ENCODE measurements at regions not wholly inside any gene's neighbourhood (a gene's known extent, or its start where the extent isn't known, plus 50 kb on each side); places are given as distances from the start of the nearest gene placed in this dataset.

DNA sequence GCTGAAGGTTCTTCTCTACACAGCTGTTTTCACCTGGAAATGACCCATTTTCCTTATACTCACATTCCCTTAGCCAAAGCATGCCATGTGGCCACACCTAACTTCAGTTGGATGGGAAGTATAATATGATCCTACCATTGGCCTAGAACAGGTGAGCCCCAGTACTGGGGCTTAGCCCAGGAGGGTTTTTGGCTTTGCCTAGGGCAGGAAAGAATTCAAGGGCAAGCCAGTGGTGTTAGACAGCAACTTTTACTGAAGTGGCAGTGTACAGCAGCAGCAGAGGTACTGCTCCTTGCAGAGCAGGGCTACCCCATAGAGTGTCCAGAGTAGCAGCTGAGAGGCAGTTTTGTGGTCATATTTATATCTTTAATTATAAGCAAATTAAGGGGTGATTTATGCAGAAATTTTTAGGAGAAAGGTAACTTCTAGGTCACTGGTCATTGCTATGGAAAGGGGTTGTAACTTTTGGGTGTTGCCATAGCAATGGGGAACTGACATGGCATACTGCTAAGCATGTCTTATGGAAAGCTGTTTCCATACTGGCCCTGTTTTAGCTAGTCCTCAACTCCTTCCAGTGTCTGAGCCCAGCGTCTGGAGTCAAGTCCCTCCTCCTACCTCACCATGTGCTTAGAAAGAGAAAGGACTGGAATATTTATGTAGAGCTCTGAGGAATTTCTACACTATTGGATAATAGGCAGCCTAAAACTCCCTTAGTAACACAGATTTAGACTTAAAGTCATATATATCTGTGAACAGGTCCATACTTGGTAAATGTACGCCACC is 109.0 kb upstream of the DTNA start:
- no peak overlapping the region for H3K27ac ChIP-seq
- TF ChIP-seq, protein P1, sequence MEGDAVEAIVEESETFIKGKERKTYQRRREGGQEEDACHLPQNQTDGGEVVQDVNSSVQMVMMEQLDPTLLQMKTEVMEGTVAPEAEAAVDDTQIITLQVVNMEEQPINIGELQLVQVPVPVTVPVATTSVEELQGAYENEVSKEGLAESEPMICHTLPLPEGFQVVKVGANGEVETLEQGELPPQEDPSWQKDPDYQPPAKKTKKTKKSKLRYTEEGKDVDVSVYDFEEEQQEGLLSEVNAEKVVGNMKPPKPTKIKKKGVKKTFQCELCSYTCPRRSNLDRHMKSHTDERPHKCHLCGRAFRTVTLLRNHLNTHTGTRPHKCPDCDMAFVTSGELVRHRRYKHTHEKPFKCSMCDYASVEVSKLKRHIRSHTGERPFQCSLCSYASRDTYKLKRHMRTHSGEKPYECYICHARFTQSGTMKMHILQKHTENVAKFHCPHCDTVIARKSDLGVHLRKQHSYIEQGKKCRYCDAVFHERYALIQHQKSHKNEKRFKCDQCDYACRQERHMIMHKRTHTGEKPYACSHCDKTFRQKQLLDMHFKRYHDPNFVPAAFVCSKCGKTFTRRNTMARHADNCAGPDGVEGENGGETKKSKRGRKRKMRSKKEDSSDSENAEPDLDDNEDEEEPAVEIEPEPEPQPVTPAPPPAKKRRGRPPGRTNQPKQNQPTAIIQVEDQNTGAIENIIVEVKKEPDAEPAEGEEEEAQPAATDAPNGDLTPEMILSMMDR (IDR thresholded peaks at IDR 0.05): no peak
- 65 to 70% (median 67%) methylated on average over 2 of the region's 2 CpGs for WGBS, 3 donors
- DNase-seq: no peak
- no peaks in the 10 kb centered on the region for H3K27me3 ChIP-seq
- no peaks in the 10 kb centered on the region for H3K9me3 ChIP-seq
- intact Hi-C loops (cut with DNase I): no loop called here
- H3K4me3 ChIP-seq: no peak overlapping the region
- no peaks in the 10 kb centered on the region for H3K36me3 ChIP-seq
- H3K4me1 ChIP-seq (ENCODE audit: insufficient read depth): no peaks in the 10 kb centered on the region

DNA sequence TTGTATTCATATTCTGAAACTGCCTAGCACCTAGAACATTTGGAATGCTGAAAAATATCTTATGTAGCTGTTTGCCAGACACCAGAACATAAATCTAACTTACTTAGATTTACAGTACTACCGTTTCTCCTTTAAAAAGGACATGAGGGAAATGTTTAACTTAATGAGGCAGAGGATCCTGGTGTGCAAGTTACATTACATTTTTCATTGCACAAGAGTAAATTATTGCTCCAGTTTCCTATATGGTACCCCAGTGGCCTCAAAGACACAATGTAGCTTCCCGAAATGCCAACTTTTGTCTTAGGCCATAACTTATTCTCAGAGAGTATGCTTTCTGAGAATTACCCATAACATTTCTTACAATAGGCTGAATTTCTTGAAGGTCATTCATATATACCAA is 105.5 kb upstream of the DTNA start:
- H3K4me1 ChIP-seq (ENCODE audit: insufficient read depth): no peaks in the 10 kb centered on the region
- WGBS, 3 donors: 60 to 75% (median 62%) methylated on average over 2 of the region's 2 CpGs
- H3K4me3 ChIP-seq: no peak overlapping the region
- no peaks in the 10 kb centered on the region for H3K36me3 ChIP-seq
- intact Hi-C loops (cut with DNase I): no loop called here
- TF ChIP-seq EP300 (IDR thresholded peaks at IDR 0.05) (no peak), POLR2A (IDR thresholded peaks at IDR 0.05) (no peak)
- TF ChIP-seq, protein P1 (IDR thresholded peaks at IDR 0.05): no peak
- H3K9me3 ChIP-seq: no peaks in the 10 kb centered on the region
- H3K27me3 ChIP-seq: no peaks in the 10 kb centered on the region
- DNase-seq: no peak
- no peak overlapping the region for H3K27ac ChIP-seq

DNA sequence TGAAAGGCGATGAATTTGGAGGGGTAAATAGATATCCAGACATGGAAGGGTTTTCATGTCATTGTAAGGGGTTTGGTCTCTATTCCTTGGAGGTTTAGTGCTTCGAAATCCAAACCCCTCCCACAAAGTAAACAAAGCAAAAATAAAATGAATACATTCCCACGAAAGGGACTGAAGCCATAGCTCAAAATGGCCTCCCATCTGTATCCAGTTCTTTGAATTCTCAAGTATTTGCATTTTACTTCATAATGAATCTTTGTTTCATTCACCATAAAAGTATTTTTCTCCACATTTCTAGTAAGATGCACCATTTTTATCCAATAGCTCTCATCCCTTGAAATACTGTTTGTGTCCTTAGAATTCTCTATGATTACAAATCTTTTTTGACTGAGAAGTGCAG is 103.2 kb upstream of the DTNA start:
- H3K4me1 ChIP-seq (ENCODE audit: insufficient read depth): no peaks in the 10 kb centered on the region
- H3K4me3 ChIP-seq: no peak overlapping the region
- H3K27me3 ChIP-seq: no peaks in the 10 kb centered on the region
- no peak for TF ChIP-seq EP300 (IDR thresholded peaks at IDR 0.05)
- TF ChIP-seq POLR2A (IDR thresholded peaks at IDR 0.05): no peak
- TF ChIP-seq, protein P1 (IDR thresholded peaks at IDR 0.05): no peak
- 83 to 91% (median 88%) methylated on average over 3 of the region's 3 CpGs for WGBS, 3 donors
- H3K9me3 ChIP-seq: no peaks in the 10 kb centered on the region
- H3K27ac ChIP-seq: no peak overlapping the region
- no peak for DNase-seq
- H3K36me3 ChIP-seq: no peaks in the 10 kb centered on the region
- intact Hi-C loops (cut with DNase I): no loop called here

DNA sequence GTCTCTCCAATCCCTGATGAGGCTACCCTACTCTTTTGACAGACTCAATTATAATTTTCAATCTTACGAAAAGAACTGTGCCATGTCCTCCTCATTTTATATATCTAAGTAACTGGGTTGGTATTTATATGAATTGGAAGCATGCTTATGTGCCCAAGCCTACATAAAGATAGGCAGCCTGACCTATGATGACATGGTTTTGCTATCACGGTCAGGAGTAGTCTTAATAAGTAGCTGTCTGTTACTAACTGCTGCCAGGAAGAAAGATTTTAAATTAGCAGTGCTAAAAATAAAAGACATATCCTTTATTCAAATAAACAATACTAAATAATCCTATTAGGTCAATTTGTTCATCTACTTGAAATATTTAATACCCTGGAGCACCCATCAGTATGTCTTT is 102.0 kb upstream of the DTNA start:
- WGBS, 3 donors: 79 to 86% (median 80%) methylated on average over 2 of the region's 2 CpGs
- H3K9me3 ChIP-seq: no peaks in the 10 kb centered on the region
- no peak for DNase-seq
- H3K4me3 ChIP-seq: no peak overlapping the region
- intact Hi-C loops (cut with DNase I): no loop called here
- no peaks in the 10 kb centered on the region for H3K27me3 ChIP-seq
- H3K36me3 ChIP-seq: no peaks in the 10 kb centered on the region
- H3K27ac ChIP-seq: no peak overlapping the region
- TF ChIP-seq EP300 (IDR thresholded peaks at IDR 0.05) (no peak), POLR2A (IDR thresholded peaks at IDR 0.05) (no peak)
- TF ChIP-seq, protein P1 (IDR thresholded peaks at IDR 0.05): no peak
- no peaks in the 10 kb centered on the region for H3K4me1 ChIP-seq (ENCODE audit: insufficient read depth)
